Left renal pelvis (tissue), 4 donors: ENCODE measurements at regions not wholly inside any gene's neighbourhood (a gene's known extent, or its start where the extent isn't known, plus 50 kb on each side); places are given as distances from the start of the nearest gene placed in this dataset.

Source experiments
- DNase-seq, 4 donors: peaks; one replicate each; pipeline ENCODE4 v3.0.0-alpha.2; 2013; ENCODE audit warnings: low read depth in 4 of 4, low spot score in 3 of 4

- no peak for DNase-seq
These were observed 267.4 kb downstream of the ALG10 start for GRCh38 chr12:34289431-34290380.

GRCh38 chr12:34290381-34290995 lies 268.2 kb downstream of the ALG10 start:
- DNase-seq = no peak

- DNase-seq = no peak
These were observed 268.7 kb downstream of the ALG10 start for GRCh38 chr12:34291001-34291400.

- DNase-seq = no peak
These were observed 269.2 kb downstream of the ALG10 start for GRCh38 chr12:34291426-34291901.

- DNase-seq = no peak
These were observed 270.7 kb downstream of the ALG10 start for GRCh38 chr12:34292736-34293625.

GRCh38 chr12:34294137-34294536 lies 271.8 kb downstream of the ALG10 start:
- DNase-seq = no peak

GRCh38 chr12:34294671-34295365 lies 272.5 kb downstream of the ALG10 start:
- DNase-seq = no peak

- no peak for DNase-seq
These were observed 273.3 kb downstream of the ALG10 start for GRCh38 chr12:34295366-34296142.

- no peak for DNase-seq
These were observed 274.1 kb downstream of the ALG10 start for GRCh38 chr12:34296143-34297041.

GRCh38 chr12:34297126-34297789 lies 275.0 kb downstream of the ALG10 start:
- no peak for DNase-seq

- DNase-seq = no peak
These were observed 275.5 kb downstream of the ALG10 start for GRCh38 chr12:34297790-34298164.

- no peak for DNase-seq
These were observed 276.1 kb downstream of the ALG10 start for GRCh38 chr12:34298176-34298970.

GRCh38 chr12:34298971-34299801 lies 276.9 kb downstream of the ALG10 start:
- no peak for DNase-seq

- no peak for DNase-seq
These were observed 277.5 kb downstream of the ALG10 start for GRCh38 chr12:34299802-34300193.

GRCh38 chr12:34300376-34301250 lies 278.3 kb downstream of the ALG10 start:
- DNase-seq = no peak
